SK-N-DZ (cell line): ENCODE measurements at regions not wholly inside any gene's neighbourhood (a gene's known extent, or its start where the extent isn't known, plus 50 kb on each side); places are given as distances from the start of the nearest gene placed in this dataset.
A peak's percentile ranks its signal among the peaks of the same experiment; 100 is the strongest.
"Not testable (repeated sequence)": the region's sequence is repeated elsewhere in the genome, so short reads cannot be mapped to it uniquely, and the experiment has no call there.

Experiments used
- DNase-seq: peaks from one replicate; pipeline ENCODE4 v3.0.0-alpha.2; 2015; ENCODE audit warnings: low spot score

DNA sequence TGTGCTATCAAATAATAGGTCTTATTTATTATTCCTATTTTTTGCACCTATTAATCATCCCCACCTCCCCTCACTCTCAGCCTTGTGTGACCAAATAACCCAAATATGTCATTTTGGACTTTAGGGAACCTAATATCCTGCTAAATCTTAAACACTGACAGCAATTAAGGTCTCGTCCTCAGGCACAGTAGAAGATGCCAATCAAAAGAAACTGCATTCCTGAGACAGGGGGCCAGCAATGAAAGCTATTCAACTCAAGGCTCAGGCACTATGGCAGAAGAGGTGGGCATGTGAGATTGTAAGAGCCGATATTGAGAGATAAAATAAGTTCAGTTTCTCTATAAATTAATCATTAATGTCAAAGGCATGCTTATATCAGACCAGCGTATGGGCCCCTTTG lies 1437.7 kb upstream of the PCDH9 start:
- no peak for DNase-seq

DNA sequence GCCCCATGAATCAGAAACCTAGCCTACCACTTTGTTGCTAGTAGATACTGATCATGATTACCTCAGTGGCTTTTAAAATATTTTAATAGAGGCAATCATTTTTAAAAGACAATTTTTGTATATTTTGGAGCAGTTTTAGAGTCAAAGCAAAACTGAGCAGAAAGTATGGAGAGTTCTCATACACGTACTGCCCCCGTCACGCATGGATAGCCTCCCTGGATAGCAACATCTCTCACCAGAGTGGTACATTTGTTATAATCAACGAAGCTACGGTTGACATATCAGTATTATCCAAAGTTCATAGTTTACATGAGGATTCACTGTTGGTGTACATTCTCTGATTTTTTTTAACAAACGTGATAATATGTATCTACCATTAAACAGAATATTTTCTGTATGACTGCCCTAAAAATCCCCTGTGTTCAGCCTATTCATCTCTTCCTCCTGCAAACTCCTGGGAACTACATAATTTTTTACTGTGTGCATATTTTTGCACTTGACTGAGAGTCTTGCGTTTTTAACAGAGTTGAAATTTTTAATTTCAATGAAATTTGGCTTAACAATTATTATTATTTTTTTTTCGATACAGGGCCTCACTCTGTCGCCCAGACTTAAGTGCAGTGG lies 1436.8 kb upstream of the PCDH9 start:
- DNase-seq = no peak

GRCh38 chr13:68645814-68646213 lies 1415.7 kb upstream of the PCDH9 start:
- peak; percentile 12 for DNase-seq

GRCh38 chr13:68644611-68645010 lies 1414.5 kb upstream of the PCDH9 start:
- no peak for DNase-seq

DNA sequence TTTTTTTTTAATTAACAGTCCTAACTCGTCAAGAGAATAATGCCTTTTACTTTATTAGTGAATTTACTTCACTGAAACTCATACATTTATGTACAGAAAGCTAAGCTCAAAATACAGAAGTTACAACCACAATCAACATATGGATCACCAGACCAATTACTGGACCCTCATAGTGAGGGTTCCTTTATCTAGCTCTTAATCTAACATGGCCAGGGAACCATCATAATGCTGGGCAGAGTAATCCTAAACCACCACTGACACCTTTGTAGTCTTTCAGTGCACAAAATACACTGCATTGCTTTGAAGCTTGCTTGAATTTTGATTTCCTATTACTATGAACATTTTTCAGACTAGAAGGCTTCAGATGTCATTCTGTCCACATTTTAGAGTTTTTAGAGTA lies 1406.6 kb upstream of the PCDH9 start:
- peak; percentile 78 for DNase-seq

DNA sequence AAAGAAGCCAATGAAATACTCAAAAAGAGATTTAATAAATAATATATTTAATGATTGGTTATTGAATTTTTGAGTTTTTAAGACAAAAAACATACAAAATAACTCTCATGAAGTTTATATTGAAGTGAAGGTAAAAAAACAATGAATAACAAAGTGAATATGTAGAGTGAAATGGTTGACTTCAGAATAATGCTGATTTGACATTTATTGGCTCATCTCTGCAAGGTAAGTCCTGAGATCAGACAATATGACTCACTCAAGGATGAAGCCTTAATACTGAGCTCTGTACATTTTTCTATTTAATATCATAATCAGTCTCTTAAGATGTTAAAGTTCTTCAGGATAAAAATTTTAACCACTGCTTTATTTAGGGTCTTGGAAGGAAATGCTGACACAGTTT lies 1398.9 kb upstream of the PCDH9 start:
- no peak for DNase-seq

DNA sequence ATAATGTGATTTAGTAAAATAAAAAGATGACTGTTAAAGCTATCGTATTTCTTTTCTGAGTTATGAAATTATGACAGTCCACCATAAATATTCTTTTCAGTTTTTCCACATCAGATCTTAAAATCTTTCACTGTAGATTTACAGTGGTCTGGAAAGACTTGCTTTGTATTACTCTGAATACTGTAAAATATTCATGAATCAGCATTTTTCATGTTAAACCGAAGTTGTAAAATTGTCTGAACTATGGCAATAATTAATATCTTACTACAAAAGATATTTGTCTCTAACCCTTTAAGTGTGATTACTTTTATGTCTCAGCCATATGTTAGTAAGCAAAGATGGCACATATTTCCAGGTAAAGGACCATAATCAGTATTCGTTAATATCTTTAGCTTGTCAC lies 1397.2 kb upstream of the PCDH9 start:
- DNase-seq = no peak

GRCh38 chr13:68616600-68617222 lies 1386.6 kb upstream of the PCDH9 start:
- no peak for DNase-seq

DNA sequence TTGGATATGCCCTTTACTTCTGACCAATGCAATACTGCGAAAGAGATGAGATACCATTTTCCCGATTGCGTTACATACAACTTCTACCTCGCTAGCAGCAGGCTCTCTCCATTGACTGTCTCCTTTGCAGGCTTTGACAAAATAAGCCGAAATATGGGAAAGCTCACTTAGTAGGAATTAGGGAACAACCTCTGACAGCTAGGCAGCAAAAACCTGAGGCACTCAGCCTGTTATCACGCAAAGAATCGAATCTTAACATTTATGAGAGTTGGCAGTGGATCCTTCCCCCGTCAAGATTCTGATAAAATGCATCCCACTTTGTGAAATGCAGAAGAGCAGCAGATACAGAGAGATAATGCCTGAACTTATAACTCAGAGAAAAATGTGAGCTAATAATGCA lies 1379.5 kb upstream of the PCDH9 start:
- DNase-seq = peak; percentile 90

- no peak for DNase-seq
Observed at GRCh38 chr13:68608147-68608546, 1378.0 kb upstream of the PCDH9 start.

DNA sequence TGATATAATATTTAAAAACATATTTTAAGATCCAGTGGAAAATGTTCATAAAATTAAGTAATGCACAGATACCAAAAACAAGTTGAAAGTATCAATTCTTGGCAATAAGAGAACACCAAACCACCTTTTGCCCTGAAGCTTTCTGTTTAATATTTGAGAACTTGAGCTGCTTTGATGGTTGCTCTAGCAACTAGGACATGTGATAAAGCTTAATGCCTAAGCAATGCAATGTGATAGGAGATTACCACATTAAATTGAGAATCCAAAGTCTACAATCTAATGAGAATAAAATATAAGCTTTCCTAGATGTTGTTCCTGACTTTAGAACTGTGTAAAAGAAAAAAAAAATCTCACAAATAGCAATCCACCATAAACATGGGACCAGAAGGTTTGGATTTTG lies 1367.5 kb upstream of the PCDH9 start:
- DNase-seq = no peak

DNA sequence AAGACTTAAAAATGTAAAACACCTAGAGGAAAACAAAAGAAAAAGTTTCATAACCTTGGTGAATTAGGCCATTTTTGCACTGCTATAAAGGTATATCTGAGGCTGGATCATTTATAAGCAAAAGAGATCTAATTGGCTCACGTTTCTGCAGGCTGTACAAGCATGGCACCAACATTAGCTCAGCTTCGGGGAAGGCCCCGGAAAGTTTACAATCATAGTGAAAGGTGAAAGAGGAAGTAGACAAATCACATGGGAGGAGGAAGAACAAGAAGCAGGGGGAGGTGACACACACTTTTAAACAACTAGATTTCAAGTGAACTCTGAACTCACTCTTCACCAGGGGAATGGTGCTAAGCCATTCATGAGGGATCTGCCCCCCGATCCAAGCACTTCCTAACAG lies 1358.5 kb upstream of the PCDH9 start:
- no peak for DNase-seq

- no peak for DNase-seq
Observed at GRCh38 chr13:68584776-68585175, 1354.6 kb upstream of the PCDH9 start.

GRCh38 chr13:68574053-68574452 lies 1343.9 kb upstream of the PCDH9 start:
- DNase-seq = no peak

- no peak for DNase-seq
Observed at GRCh38 chr13:68551701-68552522, 1321.8 kb upstream of the PCDH9 start.

GRCh38 chr13:68550330-68550729 lies 1320.2 kb upstream of the PCDH9 start:
- peak; percentile 4 for DNase-seq

GRCh38 chr13:68540244-68540643 lies 1310.1 kb upstream of the PCDH9 start:
- no peak for DNase-seq

- no peak for DNase-seq
Observed at GRCh38 chr13:68535329-68535728, 1305.2 kb upstream of the PCDH9 start.

- not testable (repeated sequence) for DNase-seq
Observed at GRCh38 chr13:68527167-68527566, 1297.0 kb upstream of the PCDH9 start.

- DNase-seq = no peak
Observed at GRCh38 chr13:68523838-68524424, 1293.8 kb upstream of the PCDH9 start.

- no peak for DNase-seq
Observed at GRCh38 chr13:68522184-68522583, 1292.0 kb upstream of the PCDH9 start.
